SK-N-SH treated with all-trans-retinoic acid at 6 μM for 48 hours (cell line): ENCODE measurements at regions not wholly inside any gene's neighbourhood (a gene's known extent, or its start where the extent isn't known, plus 50 kb on each side); places are given as distances from the start of the nearest gene placed in this dataset.

Experiments used
- ATAC-seq: fragments of 200-7000 bp; cut with Tn5 transposase; 3 replicates; pipeline ENCODE4 v1.9.1; 2020; ENCODE audit warnings: mild to moderate bottlenecking, moderate library complexity
- ARNTL ChIP-seq: fragments of 450-650 bp; formaldehyde crosslinking; IDR thresholded peaks from 2 replicates; pipeline ENCODE4 v1.5.0; 2020; ENCODE audit warnings: low read depth, mild to moderate bottlenecking, moderate library complexity, borderline replicate concordance
- BACH2 ChIP-seq: fragments of 250-450 bp; sonication (Bioruptor Pico); IDR thresholded peaks from 2 replicates; pipeline ENCODE4 v1.9.0; 2021; ENCODE audit warnings: mild to moderate bottlenecking, borderline replicate concordance
- CSDC2 ChIP-seq: fragments of 250-450 bp; sonication (Bioruptor Pico); IDR thresholded peaks from 2 replicates; pipeline ENCODE4 v1.5.0; 2020; ENCODE audit warnings: mild to moderate bottlenecking, moderate library complexity
- ESRRG ChIP-seq: fragments of 250-450 bp; sonication (Bioruptor Pico); IDR thresholded peaks from 2 replicates; pipeline ENCODE4 v1.6.1; 2021; ENCODE audit warnings: mild to moderate bottlenecking
- GLIS3 ChIP-seq: fragments of 250-450 bp; sonication (Bioruptor Pico); IDR thresholded peaks from 2 replicates; pipeline ENCODE4 v1.5.0; 2020; ENCODE audit warnings: mild to moderate bottlenecking, moderate library complexity
- ISL1 ChIP-seq: fragments of 250-450 bp; sonication (Bioruptor Pico); IDR thresholded peaks from 2 replicates; pipeline ENCODE4 v2.1.2; 2022; ENCODE audit warnings: mild to moderate bottlenecking, moderate library complexity
- OSR1 ChIP-seq: fragments of 250-450 bp; sonication (Bioruptor Pico); IDR thresholded peaks from 2 replicates; pipeline ENCODE4 v1.8.0; 2022; ENCODE audit warnings: moderate library complexity, mild to moderate bottlenecking, inconsistent platforms
- PPARA ChIP-seq: fragments of 250-450 bp; sonication (Bioruptor Pico); IDR thresholded peaks from 2 replicates; pipeline ENCODE4 v1.5.0; 2020; ENCODE audit warnings: mild to moderate bottlenecking, borderline replicate concordance
- TCF4 ChIP-seq: fragments of 250-450 bp; sonication (Bioruptor Pico); IDR thresholded peaks from 2 replicates; pipeline ENCODE4 v1.8.0; 2021; ENCODE audit warnings: mild to moderate bottlenecking, moderate library complexity, borderline replicate concordance
- ZC3H10 ChIP-seq: fragments of 250-450 bp; sonication (Bioruptor Pico); IDR thresholded peaks from 2 replicates; pipeline ENCODE4 v1.5.1; 2021; ENCODE audit warnings: mild to moderate bottlenecking, moderate library complexity
- ZFP3 ChIP-seq: fragments of 250-450 bp; sonication (Bioruptor Pico); IDR thresholded peaks from 2 replicates; pipeline ENCODE4 v1.5.0; 2020; ENCODE audit warnings: mild to moderate bottlenecking, moderate library complexity
- ZFP30 ChIP-seq: fragments of 450-650 bp; formaldehyde crosslinking; IDR thresholded peaks from 2 replicates; pipeline ENCODE4 v1.5.0; 2022; ENCODE audit warnings: mild to moderate bottlenecking, moderate library complexity
- ZNF565 ChIP-seq: fragments of 450-650 bp; formaldehyde crosslinking; conservative IDR thresholded peaks from 2 replicates; pipeline ENCODE4 v1.5.0; 2020; ENCODE audit warnings: low read depth, mild to moderate bottlenecking, moderate library complexity
- ZNF70 ChIP-seq: fragments of 450-650 bp; formaldehyde crosslinking; IDR thresholded peaks from 2 replicates; pipeline ENCODE4 v1.5.0; 2020; ENCODE audit warnings: mild to moderate bottlenecking, moderate library complexity
- ZNF8 ChIP-seq: fragments of 450-650 bp; formaldehyde crosslinking; IDR thresholded peaks from 2 replicates; pipeline ENCODE4 v1.5.0; 2020; ENCODE audit warnings: mild to moderate bottlenecking, moderate library complexity
- TF ChIP-seq, protein P1 (sequence below): fragments of 250-450 bp; sonication (Bioruptor Pico); IDR thresholded peaks from 2 replicates; pipeline ENCODE4 v1.8.0; 2021; ENCODE audit warnings: low read depth, mild to moderate bottlenecking, moderate library complexity, borderline replicate concordance
- TF ChIP-seq, protein P2 (sequence below): fragments of 250-450 bp; sonication (Bioruptor Pico); IDR thresholded peaks from 2 replicates; pipeline ENCODE4 v1.5.1; 2021; ENCODE audit warnings: mild to moderate bottlenecking, moderate library complexity
- TF ChIP-seq, protein P3 (sequence below): fragments of 250-450 bp; sonication (Bioruptor Pico); IDR thresholded peaks from 2 replicates; pipeline ENCODE4 v1.5.0; 2020; ENCODE audit warnings: mild to moderate bottlenecking, moderate library complexity
- TF ChIP-seq, protein P4 (sequence below): fragments of 250-450 bp; sonication (Bioruptor Pico); IDR thresholded peaks from 2 replicates; pipeline ENCODE4 v1.8.0; 2020; ENCODE audit warnings: mild to moderate bottlenecking, moderate library complexity, borderline replicate concordance

DNA sequence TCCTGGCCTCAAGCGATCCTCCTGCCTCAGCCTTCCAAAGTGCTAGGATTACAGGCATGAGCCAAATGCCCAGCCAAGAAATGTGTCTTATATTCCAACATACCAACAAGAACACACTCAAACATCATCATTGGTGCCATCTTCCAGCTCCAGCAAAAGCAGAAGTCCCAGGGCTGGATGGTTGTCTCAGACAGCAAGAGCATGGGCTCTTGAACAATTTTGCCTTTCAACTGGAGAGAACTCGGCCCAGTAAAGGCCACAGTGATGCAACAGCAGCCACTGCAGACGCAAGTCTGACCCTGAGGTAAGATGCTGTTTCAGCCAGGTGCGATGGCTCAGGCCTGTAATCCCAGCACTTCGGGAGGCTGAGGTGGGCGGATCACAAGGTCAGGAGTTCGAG lies 52.8 kb upstream of the NFE2L3 start:
- no peak for ATAC-seq
- TF ChIP-seq ZNF565 (CRISPR knock-in tag): no peak
- no peak for TF ChIP-seq ESRRG (CRISPR knock-in tag)
- TF ChIP-seq, protein P1, sequence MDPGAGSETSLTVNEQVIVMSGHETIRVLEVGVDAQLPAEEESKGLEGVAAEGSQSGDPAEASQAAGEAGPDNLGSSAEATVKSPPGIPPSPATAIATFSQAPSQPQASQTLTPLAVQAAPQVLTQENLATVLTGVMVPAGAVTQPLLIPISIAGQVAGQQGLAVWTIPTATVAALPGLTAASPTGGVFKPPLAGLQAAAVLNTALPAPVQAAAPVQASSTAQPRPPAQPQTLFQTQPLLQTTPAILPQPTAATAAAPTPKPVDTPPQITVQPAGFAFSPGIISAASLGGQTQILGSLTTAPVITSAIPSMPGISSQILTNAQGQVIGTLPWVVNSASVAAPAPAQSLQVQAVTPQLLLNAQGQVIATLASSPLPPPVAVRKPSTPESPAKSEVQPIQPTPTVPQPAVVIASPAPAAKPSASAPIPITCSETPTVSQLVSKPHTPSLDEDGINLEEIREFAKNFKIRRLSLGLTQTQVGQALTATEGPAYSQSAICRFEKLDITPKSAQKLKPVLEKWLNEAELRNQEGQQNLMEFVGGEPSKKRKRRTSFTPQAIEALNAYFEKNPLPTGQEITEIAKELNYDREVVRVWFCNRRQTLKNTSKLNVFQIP (CRISPR knock-in tag): no peak
- TF ChIP-seq ZNF70 (CRISPR knock-in tag): no peak
- no peak for TF ChIP-seq OSR1 (CRISPR knock-in tag)
- TF ChIP-seq ZFP3 (CRISPR knock-in tag): no peak
- TF ChIP-seq, protein P2, sequence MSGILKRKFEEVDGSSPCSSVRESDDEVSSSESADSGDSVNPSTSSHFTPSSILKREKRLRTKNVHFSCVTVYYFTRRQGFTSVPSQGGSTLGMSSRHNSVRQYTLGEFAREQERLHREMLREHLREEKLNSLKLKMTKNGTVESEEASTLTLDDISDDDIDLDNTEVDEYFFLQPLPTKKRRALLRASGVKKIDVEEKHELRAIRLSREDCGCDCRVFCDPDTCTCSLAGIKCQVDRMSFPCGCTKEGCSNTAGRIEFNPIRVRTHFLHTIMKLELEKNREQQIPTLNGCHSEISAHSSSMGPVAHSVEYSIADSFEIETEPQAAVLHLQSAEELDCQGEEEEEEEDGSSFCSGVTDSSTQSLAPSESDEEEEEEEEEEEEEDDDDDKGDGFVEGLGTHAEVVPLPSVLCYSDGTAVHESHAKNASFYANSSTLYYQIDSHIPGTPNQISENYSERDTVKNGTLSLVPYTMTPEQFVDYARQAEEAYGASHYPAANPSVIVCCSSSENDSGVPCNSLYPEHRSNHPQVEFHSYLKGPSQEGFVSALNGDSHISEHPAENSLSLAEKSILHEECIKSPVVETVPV (CRISPR knock-in tag): no peak
- no peak for TF ChIP-seq ARNTL (CRISPR knock-in tag)
- no peak for TF ChIP-seq TCF4
- TF ChIP-seq ZFP30 (CRISPR knock-in tag): no peak
- no peak for TF ChIP-seq CSDC2 (CRISPR knock-in tag)
- no peak for TF ChIP-seq ISL1

DNA sequence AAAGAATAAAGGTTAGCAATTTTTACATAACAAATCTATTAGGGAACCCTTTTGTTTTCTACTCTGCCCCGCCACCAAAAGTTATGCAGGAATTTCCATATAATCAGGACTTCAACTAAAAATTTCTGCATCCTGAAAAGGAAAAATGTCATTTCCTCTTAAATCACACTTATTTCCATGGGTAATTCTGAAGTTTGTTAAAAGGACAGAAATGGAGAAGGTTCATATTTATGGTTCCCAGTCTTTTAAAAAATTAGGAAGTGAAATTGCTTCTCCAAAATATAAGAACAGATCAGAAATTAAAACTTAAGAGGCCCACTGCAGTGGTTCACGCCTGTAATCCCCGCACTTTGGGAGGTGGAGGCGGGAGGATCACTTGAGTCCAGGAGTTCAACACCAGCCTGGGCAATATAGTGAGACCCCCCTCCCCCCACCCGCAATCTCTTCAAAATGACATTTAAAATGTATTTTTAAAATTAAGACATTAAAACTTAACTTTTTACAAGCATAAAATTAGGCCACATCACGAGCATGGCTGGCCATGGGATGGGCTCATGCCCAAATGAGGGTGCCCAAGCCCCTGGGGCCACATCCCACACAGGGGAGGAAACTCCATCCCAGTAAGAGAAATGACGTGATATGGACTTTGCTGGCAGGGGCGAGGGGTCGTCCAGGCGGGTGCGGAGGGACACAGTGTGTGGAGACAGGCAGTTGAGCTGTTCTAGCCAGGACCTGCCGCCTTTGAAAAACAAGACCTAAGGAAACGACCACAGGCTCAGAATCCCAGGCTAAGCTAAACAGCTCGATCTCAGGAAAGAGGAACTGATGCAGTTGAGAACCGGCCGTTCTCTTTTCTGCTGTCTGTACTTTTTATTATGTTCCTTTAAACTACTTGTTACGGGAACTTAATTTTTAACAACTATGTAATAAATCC lies 51.3 kb upstream of the NFE2L3 start:
- no peak for TF ChIP-seq ZFP3 (CRISPR knock-in tag)
- no peak for TF ChIP-seq PPARA (CRISPR knock-in tag)
- TF ChIP-seq, protein P1 (CRISPR knock-in tag): no peak
- no peak for TF ChIP-seq ZFP30 (CRISPR knock-in tag)
- no peak for TF ChIP-seq OSR1 (CRISPR knock-in tag)
- no peak for TF ChIP-seq BACH2 (CRISPR knock-in tag)
- no peak for TF ChIP-seq ZC3H10 (CRISPR knock-in tag)
- TF ChIP-seq ZNF8 (CRISPR knock-in tag): no peak
- no peak for TF ChIP-seq ESRRG (CRISPR knock-in tag)
- no peak for TF ChIP-seq GLIS3 (CRISPR knock-in tag)
- no peak for TF ChIP-seq ZNF70 (CRISPR knock-in tag)
- TF ChIP-seq, protein P3, sequence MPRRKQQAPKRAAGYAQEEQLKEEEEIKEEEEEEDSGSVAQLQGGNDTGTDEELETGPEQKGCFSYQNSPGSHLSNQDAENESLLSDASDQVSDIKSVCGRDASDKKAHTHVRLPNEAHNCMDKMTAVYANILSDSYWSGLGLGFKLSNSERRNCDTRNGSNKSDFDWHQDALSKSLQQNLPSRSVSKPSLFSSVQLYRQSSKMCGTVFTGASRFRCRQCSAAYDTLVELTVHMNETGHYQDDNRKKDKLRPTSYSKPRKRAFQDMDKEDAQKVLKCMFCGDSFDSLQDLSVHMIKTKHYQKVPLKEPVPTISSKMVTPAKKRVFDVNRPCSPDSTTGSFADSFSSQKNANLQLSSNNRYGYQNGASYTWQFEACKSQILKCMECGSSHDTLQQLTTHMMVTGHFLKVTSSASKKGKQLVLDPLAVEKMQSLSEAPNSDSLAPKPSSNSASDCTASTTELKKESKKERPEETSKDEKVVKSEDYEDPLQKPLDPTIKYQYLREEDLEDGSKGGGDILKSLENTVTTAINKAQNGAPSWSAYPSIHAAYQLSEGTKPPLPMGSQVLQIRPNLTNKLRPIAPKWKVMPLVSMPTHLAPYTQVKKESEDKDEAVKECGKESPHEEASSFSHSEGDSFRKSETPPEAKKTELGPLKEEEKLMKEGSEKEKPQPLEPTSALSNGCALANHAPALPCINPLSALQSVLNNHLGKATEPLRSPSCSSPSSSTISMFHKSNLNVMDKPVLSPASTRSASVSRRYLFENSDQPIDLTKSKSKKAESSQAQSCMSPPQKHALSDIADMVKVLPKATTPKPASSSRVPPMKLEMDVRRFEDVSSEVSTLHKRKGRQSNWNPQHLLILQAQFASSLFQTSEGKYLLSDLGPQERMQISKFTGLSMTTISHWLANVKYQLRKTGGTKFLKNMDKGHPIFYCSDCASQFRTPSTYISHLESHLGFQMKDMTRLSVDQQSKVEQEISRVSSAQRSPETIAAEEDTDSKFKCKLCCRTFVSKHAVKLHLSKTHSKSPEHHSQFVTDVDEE (CRISPR knock-in tag): no peak
- TF ChIP-seq CSDC2 (CRISPR knock-in tag): no peak
- no peak for TF ChIP-seq ZNF565 (CRISPR knock-in tag)
- no peak for TF ChIP-seq TCF4
- TF ChIP-seq, protein P4, sequence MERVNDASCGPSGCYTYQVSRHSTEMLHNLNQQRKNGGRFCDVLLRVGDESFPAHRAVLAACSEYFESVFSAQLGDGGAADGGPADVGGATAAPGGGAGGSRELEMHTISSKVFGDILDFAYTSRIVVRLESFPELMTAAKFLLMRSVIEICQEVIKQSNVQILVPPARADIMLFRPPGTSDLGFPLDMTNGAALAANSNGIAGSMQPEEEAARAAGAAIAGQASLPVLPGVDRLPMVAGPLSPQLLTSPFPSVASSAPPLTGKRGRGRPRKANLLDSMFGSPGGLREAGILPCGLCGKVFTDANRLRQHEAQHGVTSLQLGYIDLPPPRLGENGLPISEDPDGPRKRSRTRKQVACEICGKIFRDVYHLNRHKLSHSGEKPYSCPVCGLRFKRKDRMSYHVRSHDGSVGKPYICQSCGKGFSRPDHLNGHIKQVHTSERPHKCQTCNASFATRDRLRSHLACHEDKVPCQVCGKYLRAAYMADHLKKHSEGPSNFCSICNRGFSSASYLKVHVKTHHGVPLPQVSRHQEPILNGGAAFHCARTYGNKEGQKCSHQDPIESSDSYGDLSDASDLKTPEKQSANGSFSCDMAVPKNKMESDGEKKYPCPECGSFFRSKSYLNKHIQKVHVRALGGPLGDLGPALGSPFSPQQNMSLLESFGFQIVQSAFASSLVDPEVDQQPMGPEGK: no peak
- no peak for ATAC-seq
